OCI-LY1 (cell line): ENCODE measurements at regions not wholly inside any gene's neighbourhood (a gene's known extent, or its start where the extent isn't known, plus 50 kb on each side); places are given as distances from the start of the nearest gene placed in this dataset.
A peak's percentile ranks its signal among the peaks of the same experiment; 100 is the strongest.

Experiments used
- H2AFZ ChIP-seq: fragments of 200-600 bp; sonication (generic), shearing (Covaris generic); 2 replicates; pipeline ENCODE4 v1.6.0; 2014; ENCODE audit warnings: antibody characterized with exemption, mild to moderate bottlenecking, low read length
- H3F3A ChIP-seq: fragments of 200-600 bp; sonication (generic), shearing (Covaris generic); 2 replicates; pipeline ENCODE4 v1.6.0; 2014; ENCODE audit warnings: mild to moderate bottlenecking, antibody characterized with exemption, low read length, moderate library complexity; ENCODE audit not compliant: insufficient read depth
- H3K27ac ChIP-seq: fragments of 200-600 bp; sonication (generic); 2 replicates; pipeline ENCODE4 v1.5.1; 2014; ENCODE audit warnings: low read length, mixed run types, mild to moderate bottlenecking, low read depth; ENCODE audit not compliant: poor library complexity, severe bottlenecking
- H3K27me3 ChIP-seq: fragments of 200-600 bp; sonication (generic); 2 replicates; pipeline ENCODE4 v1.6.0; 2014; ENCODE audit warnings: antibody characterized with exemption, mild to moderate bottlenecking, low read length, moderate library complexity; ENCODE audit not compliant: insufficient read depth
- H3K36me3 ChIP-seq: fragments of 200-600 bp; sonication (generic); 2 replicates; pipeline ENCODE4 v1.6.1; 2014; ENCODE audit warnings: mild to moderate bottlenecking, antibody characterized with exemption, low read length, moderate library complexity, mixed read lengths; ENCODE audit not compliant: insufficient read depth
- H3K4me1 ChIP-seq: fragments of 200-600 bp; sonication (generic); 2 replicates; pipeline ENCODE4 v1.5.1; 2014; ENCODE audit warnings: mild to moderate bottlenecking, low read length, moderate library complexity; ENCODE audit not compliant: insufficient read depth, severe bottlenecking
- H3K4me2 ChIP-seq: fragments of 200-600 bp; sonication (generic), shearing (Covaris generic); 2 replicates; pipeline ENCODE4 v1.6.1; 2014; ENCODE audit warnings: low read length
- H3K4me3 ChIP-seq: fragments of 200-600 bp; sonication (generic); 2 replicates; pipeline ENCODE4 v1.5.1; 2014; ENCODE audit warnings: low read length, low read depth, mild to moderate bottlenecking, mixed read lengths; ENCODE audit not compliant: poor library complexity, severe bottlenecking
- H3K79me2 ChIP-seq: fragments of 200-600 bp; shearing (Covaris generic); 2 replicates; pipeline ENCODE4 v1.6.1; 2016; ENCODE audit warnings: mixed run types, low read length, mixed read lengths; ENCODE audit not compliant: insufficient read depth
- H3K9ac ChIP-seq: fragments of 200-600 bp; sonication (generic), shearing (Covaris generic); 2 replicates; pipeline ENCODE4 v1.6.1; 2014; ENCODE audit warnings: mild to moderate bottlenecking, low read length, mixed read lengths
- H3K9me2 ChIP-seq: fragments of 200-600 bp; sonication (generic), shearing (Covaris generic); 2 replicates; pipeline ENCODE4 v1.6.1; 2014; ENCODE audit warnings: low read depth, mild to moderate bottlenecking, low read length, mixed read lengths
- H3K9me3 ChIP-seq: fragments of 200-600 bp; shearing (Covaris generic); 2 replicates; pipeline ENCODE4 v1.6.1; 2014; ENCODE audit warnings: low read length, mixed read lengths
- H4K20me1 ChIP-seq: fragments of 200-600 bp; sonication (generic), shearing (Covaris generic); 2 replicates; pipeline ENCODE4 v1.6.0; 2016; ENCODE audit warnings: mild to moderate bottlenecking, low read length; ENCODE audit not compliant: insufficient read depth
- EZH2 ChIP-seq: fragments of 200-600 bp; sonication (generic), shearing (Covaris generic); IDR thresholded peaks from 2 replicates; pipeline ENCODE4 v1.8.0; 2017; ENCODE audit warnings: borderline replicate concordance, mixed run types, mild to moderate bottlenecking, antibody characterized with exemption, low read length, moderate library complexity, mixed read lengths
- TF ChIP-seq, protein P1 (sequence below): fragments of 200-600 bp; sonication (generic), shearing (Covaris generic); IDR thresholded peaks from 2 replicates; pipeline ENCODE4 v1.5.1; 2017; ENCODE audit warnings: mild to moderate bottlenecking, antibody characterized with exemption, low read length, moderate library complexity, mixed read lengths

GRCh38 chr1:200306944-200307754 is 102.7 kb downstream of the ZNF281 start:
- no peak overlapping the region for H3K27ac ChIP-seq
- H2AFZ ChIP-seq = no peak overlapping the region
- H4K20me1 ChIP-seq = no peaks in the 10 kb centered on the region
- no peaks in the 10 kb centered on the region for H3K27me3 ChIP-seq
- no peaks in the 10 kb centered on the region for H3K36me3 ChIP-seq
- H3K9ac ChIP-seq = no peak overlapping the region
- H3K79me2 ChIP-seq = no peaks in the 10 kb centered on the region
- H3K9me3 ChIP-seq = no peaks in the 10 kb centered on the region
- peak overlapping the region; percentile 41; the same call in 1 of the 2 replicates for H3K4me2 ChIP-seq
- no peak for TF ChIP-seq EZH2
- TF ChIP-seq, protein P1, sequence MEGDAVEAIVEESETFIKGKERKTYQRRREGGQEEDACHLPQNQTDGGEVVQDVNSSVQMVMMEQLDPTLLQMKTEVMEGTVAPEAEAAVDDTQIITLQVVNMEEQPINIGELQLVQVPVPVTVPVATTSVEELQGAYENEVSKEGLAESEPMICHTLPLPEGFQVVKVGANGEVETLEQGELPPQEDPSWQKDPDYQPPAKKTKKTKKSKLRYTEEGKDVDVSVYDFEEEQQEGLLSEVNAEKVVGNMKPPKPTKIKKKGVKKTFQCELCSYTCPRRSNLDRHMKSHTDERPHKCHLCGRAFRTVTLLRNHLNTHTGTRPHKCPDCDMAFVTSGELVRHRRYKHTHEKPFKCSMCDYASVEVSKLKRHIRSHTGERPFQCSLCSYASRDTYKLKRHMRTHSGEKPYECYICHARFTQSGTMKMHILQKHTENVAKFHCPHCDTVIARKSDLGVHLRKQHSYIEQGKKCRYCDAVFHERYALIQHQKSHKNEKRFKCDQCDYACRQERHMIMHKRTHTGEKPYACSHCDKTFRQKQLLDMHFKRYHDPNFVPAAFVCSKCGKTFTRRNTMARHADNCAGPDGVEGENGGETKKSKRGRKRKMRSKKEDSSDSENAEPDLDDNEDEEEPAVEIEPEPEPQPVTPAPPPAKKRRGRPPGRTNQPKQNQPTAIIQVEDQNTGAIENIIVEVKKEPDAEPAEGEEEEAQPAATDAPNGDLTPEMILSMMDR = peak; percentile 93
- H3K4me1 ChIP-seq = peaks cover 15% of the 10 kb centered on the region
- no peak overlapping the region for H3K4me3 ChIP-seq
- no peaks in the 10 kb centered on the region for H3K9me2 ChIP-seq
- H3F3A ChIP-seq = no peaks in the 10 kb centered on the region

DNA sequence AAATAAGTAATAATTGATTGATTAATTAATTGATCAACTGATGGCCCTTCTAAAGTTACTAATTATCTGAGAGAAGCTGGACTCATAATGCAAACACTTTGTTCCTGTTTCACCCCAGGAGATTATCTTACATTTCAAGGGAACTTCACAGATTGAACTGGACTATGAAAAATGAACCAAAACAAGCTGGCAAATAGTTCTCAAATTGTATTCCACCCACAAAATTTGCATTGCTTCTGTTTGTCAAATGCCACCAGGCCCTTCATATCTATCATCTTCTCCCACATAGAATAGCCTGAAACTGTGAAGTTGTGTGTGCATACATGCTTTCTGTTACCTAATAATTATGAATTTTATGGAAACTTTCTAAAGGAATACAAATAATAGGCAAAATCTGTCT is 104.0 kb downstream of the ZNF281 start:
- H4K20me1 ChIP-seq = no peaks in the 10 kb centered on the region
- H3K9me2 ChIP-seq = no peaks in the 10 kb centered on the region
- no peak for TF ChIP-seq EZH2
- TF ChIP-seq, protein P1 = no peak
- no peak overlapping the region for H3K4me2 ChIP-seq
- no peaks in the 10 kb centered on the region for H3F3A ChIP-seq
- H3K27ac ChIP-seq = no peak overlapping the region
- no peaks in the 10 kb centered on the region for H3K27me3 ChIP-seq
- H3K4me3 ChIP-seq = no peak overlapping the region
- no peak overlapping the region for H2AFZ ChIP-seq
- no peaks in the 10 kb centered on the region for H3K9me3 ChIP-seq
- no peak overlapping the region for H3K9ac ChIP-seq
- H3K79me2 ChIP-seq = no peaks in the 10 kb centered on the region
- peaks cover 21% of the 10 kb centered on the region for H3K4me1 ChIP-seq
- H3K36me3 ChIP-seq = no peaks in the 10 kb centered on the region

DNA sequence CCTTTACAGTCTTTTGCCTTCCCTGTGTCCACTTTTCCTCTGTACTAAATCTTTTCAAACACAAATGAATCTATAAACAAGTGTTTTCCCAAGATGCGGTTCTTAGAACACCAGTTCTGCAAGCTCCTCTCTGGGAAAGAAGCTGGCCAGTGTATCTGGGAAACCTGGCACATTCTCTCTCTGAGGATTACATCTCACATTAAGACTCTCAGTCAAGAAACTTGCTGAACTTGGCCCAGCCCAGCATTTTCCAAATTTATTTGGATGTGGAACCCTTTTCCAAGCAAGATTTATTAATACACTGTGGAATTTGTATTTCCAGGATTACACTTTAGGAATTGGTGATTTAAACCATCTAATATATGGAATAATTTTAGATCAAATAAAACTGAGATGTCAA is 105.7 kb downstream of the ZNF281 start:
- H3K79me2 ChIP-seq = no peaks in the 10 kb centered on the region
- H3K4me3 ChIP-seq = no peak overlapping the region
- no peaks in the 10 kb centered on the region for H3K9me2 ChIP-seq
- H4K20me1 ChIP-seq = no peaks in the 10 kb centered on the region
- H3K9me3 ChIP-seq = no peaks in the 10 kb centered on the region
- no peak overlapping the region for H3K4me2 ChIP-seq
- no peak overlapping the region for H2AFZ ChIP-seq
- no peak overlapping the region for H3K27ac ChIP-seq
- no peaks in the 10 kb centered on the region for H3K36me3 ChIP-seq
- H3F3A ChIP-seq = no peaks in the 10 kb centered on the region
- TF ChIP-seq, protein P1 = no peak
- TF ChIP-seq EZH2 = no peak
- no peak overlapping the region for H3K9ac ChIP-seq
- H3K4me1 ChIP-seq = peaks cover 21% of the 10 kb centered on the region
- H3K27me3 ChIP-seq = peaks cover 5% of the 10 kb centered on the region
